ENCODE measurements at regions not wholly inside any gene's neighbourhood (a gene's known extent, or its start where the extent isn't known, plus 50 kb on each side); places are given as distances from the start of the nearest gene placed in this dataset.
A peak's percentile ranks its signal among the peaks of the same experiment; 100 is the strongest.
"Not testable (repeated sequence)": the region's sequence is repeated elsewhere in the genome, so short reads cannot be mapped to it uniquely, and the experiment has no call there.

GRCh38 chr7:68587599-68587998 is 1010.7 kb upstream of the AUTS2 start:
- DNase-seq = no peak

GRCh38 chr7:68601826-68602225 is 996.4 kb upstream of the AUTS2 start:
- peak; percentile 73 for DNase-seq

- peak; percentile 43 for DNase-seq
These were observed 993.7 kb upstream of the AUTS2 start for GRCh38 chr7:68604541-68604940.

GRCh38 chr7:68610701-68611100 is 987.6 kb upstream of the AUTS2 start:
- DNase-seq = no peak

- no peak for DNase-seq
These were observed 984.9 kb upstream of the AUTS2 start for GRCh38 chr7:68613405-68613804.

GRCh38 chr7:68613897-68614296 is 984.4 kb upstream of the AUTS2 start:
- no peak for DNase-seq

GRCh38 chr7:68619526-68619925 is 978.7 kb upstream of the AUTS2 start:
- DNase-seq = no peak

- no peak for DNase-seq
These were observed 975.8 kb upstream of the AUTS2 start for GRCh38 chr7:68622500-68622899.

- no peak for DNase-seq
These were observed 975.2 kb upstream of the AUTS2 start for GRCh38 chr7:68623030-68623429.

- DNase-seq = no peak
These were observed 970.9 kb upstream of the AUTS2 start for GRCh38 chr7:68627247-68627864.

GRCh38 chr7:68630914-68631313 is 967.4 kb upstream of the AUTS2 start:
- DNase-seq = not testable (repeated sequence)

- DNase-seq = no peak
These were observed 958.2 kb upstream of the AUTS2 start for GRCh38 chr7:68640103-68640502.

GRCh38 chr7:68642727-68643126 is 955.5 kb upstream of the AUTS2 start:
- no peak for DNase-seq

- no peak for DNase-seq
These were observed 934.9 kb upstream of the AUTS2 start for GRCh38 chr7:68663392-68663791.

- DNase-seq = no peak
These were observed 927.2 kb upstream of the AUTS2 start for GRCh38 chr7:68671046-68671445.

- no peak for DNase-seq
These were observed 926.6 kb upstream of the AUTS2 start for GRCh38 chr7:68671671-68672070.

- DNase-seq = no peak
These were observed 923.4 kb upstream of the AUTS2 start for GRCh38 chr7:68674826-68675225.

GRCh38 chr7:68676813-68677535 is 921.3 kb upstream of the AUTS2 start:
- DNase-seq = peak; percentile 41

- no peak for DNase-seq
These were observed 920.1 kb upstream of the AUTS2 start for GRCh38 chr7:68678196-68678595.

GRCh38 chr7:68679459-68680234 is 918.6 kb upstream of the AUTS2 start:
- DNase-seq = no peak

- no peak for DNase-seq
These were observed 917.9 kb upstream of the AUTS2 start for GRCh38 chr7:68680235-68680872.

- DNase-seq = no peak
These were observed 915.4 kb upstream of the AUTS2 start for GRCh38 chr7:68682910-68683309.

GRCh38 chr7:68684246-68684839 is 913.9 kb upstream of the AUTS2 start:
- no peak for DNase-seq
